NCI-H2171 (cell line): ENCODE measurements at regions not wholly inside any gene's neighbourhood (a gene's known extent, or its start where the extent isn't known, plus 50 kb on each side); places are given as distances from the start of the nearest gene placed in this dataset.

ENCODE experiments used
- DNase-seq: peaks from one replicate; lab custom pipeline; 2025; lab: John Stamatoyannopoulos, UW

GRCh38 chr1:118246646-118247045 is 61.6 kb upstream of the SPAG17 start:
- no peak for DNase-seq

GRCh38 chr1:118244194-118244593 is 59.2 kb upstream of the SPAG17 start:
- no peak for DNase-seq

GRCh38 chr1:118243269-118243668 is 58.2 kb upstream of the SPAG17 start:
- no peak for DNase-seq
